ENCODE measurements at regions not wholly inside any gene's neighbourhood (a gene's known extent, or its start where the extent isn't known, plus 50 kb on each side); places are given as distances from the start of the nearest gene placed in this dataset.

GRCh38 chr18:40072761-40073160, 1882.3 kb upstream of the PIK3C3 start:
- no peak overlapping the region for H2AFZ ChIP-seq (ENCODE audit: low read length)
- no peaks in the 10 kb centered on the region for H3K9me2 ChIP-seq (ENCODE audit: low read depth, low read length)
- no peak overlapping the region for H3K9ac ChIP-seq (ENCODE audit: low read length)
- H4K20me1 ChIP-seq (ENCODE audit: insufficient read depth, low read length), result no peaks in the 10 kb centered on the region
- no peaks in the 10 kb centered on the region for H3K4me1 ChIP-seq (ENCODE audit: insufficient read depth, low read length, severe bottlenecking)
- no peaks in the 10 kb centered on the region for H3K36me3 ChIP-seq (ENCODE audit: insufficient read depth, low read length)
- no peaks in the 10 kb centered on the region for H3F3A ChIP-seq (ENCODE audit: insufficient read depth, low read length)
- no peak overlapping the region for H3K27ac ChIP-seq (ENCODE audit: low read depth, low read length, poor library complexity, severe bottlenecking)
- no peak overlapping the region for H3K4me3 ChIP-seq (ENCODE audit: low read depth, low read length, poor library complexity, severe bottlenecking)
- H3K4me2 ChIP-seq (ENCODE audit: low read length), result no peak overlapping the region
- no peak for TF ChIP-seq EZH2 (IDR thresholded peaks at IDR 0.05; ENCODE audit: borderline replicate concordance, low read length)
- TF ChIP-seq CTCF (IDR thresholded peaks at IDR 0.05; ENCODE audit: low read length), result no peak
- H3K79me2 ChIP-seq (ENCODE audit: insufficient read depth, low read length), result no peaks in the 10 kb centered on the region
- no peaks in the 10 kb centered on the region for H3K27me3 ChIP-seq (ENCODE audit: insufficient read depth, low read length)
- no peaks in the 10 kb centered on the region for H3K9me3 ChIP-seq (ENCODE audit: low read length)

- no peak overlapping the region for H3K4me3 ChIP-seq (ENCODE audit: low read depth, low read length, poor library complexity, severe bottlenecking)
- H3K79me2 ChIP-seq (ENCODE audit: insufficient read depth, low read length), result no peaks in the 10 kb centered on the region
- no peaks in the 10 kb centered on the region for H3F3A ChIP-seq (ENCODE audit: insufficient read depth, low read length)
- no peaks in the 10 kb centered on the region for H4K20me1 ChIP-seq (ENCODE audit: insufficient read depth, low read length)
- H3K36me3 ChIP-seq (ENCODE audit: insufficient read depth, low read length), result no peaks in the 10 kb centered on the region
- TF ChIP-seq EZH2 (IDR thresholded peaks at IDR 0.05; ENCODE audit: borderline replicate concordance, low read length) (no peak), CTCF (IDR thresholded peaks at IDR 0.05; ENCODE audit: low read length) (no peak)
- no peak overlapping the region for H2AFZ ChIP-seq (ENCODE audit: low read length)
- H3K9ac ChIP-seq (ENCODE audit: low read length), result no peak overlapping the region
- no peaks in the 10 kb centered on the region for H3K4me1 ChIP-seq (ENCODE audit: insufficient read depth, low read length, severe bottlenecking)
- no peaks in the 10 kb centered on the region for H3K27me3 ChIP-seq (ENCODE audit: insufficient read depth, low read length)
- no peak overlapping the region for H3K27ac ChIP-seq (ENCODE audit: low read depth, low read length, poor library complexity, severe bottlenecking)
- H3K4me2 ChIP-seq (ENCODE audit: low read length), result no peak overlapping the region
- H3K9me3 ChIP-seq (ENCODE audit: low read length), result no peaks in the 10 kb centered on the region
- no peaks in the 10 kb centered on the region for H3K9me2 ChIP-seq (ENCODE audit: low read depth, low read length)
These were observed 1888.7 kb upstream of the PIK3C3 start for GRCh38 chr18:40066368-40066767.

- no peaks in the 10 kb centered on the region for H3K79me2 ChIP-seq (ENCODE audit: insufficient read depth, low read length)
- H3K9me3 ChIP-seq (ENCODE audit: low read length), result no peaks in the 10 kb centered on the region
- no peaks in the 10 kb centered on the region for H3K9me2 ChIP-seq (ENCODE audit: low read depth, low read length)
- H3K27ac ChIP-seq (ENCODE audit: low read depth, low read length, poor library complexity, severe bottlenecking), result no peak overlapping the region
- H3K4me3 ChIP-seq (ENCODE audit: low read depth, low read length, poor library complexity, severe bottlenecking), result no peak overlapping the region
- no peaks in the 10 kb centered on the region for H3K27me3 ChIP-seq (ENCODE audit: insufficient read depth, low read length)
- H4K20me1 ChIP-seq (ENCODE audit: insufficient read depth, low read length), result no peaks in the 10 kb centered on the region
- H2AFZ ChIP-seq (ENCODE audit: low read length), result no peak overlapping the region
- H3F3A ChIP-seq (ENCODE audit: insufficient read depth, low read length), result no peaks in the 10 kb centered on the region
- H3K4me1 ChIP-seq (ENCODE audit: insufficient read depth, low read length, severe bottlenecking), result no peaks in the 10 kb centered on the region
- H3K36me3 ChIP-seq (ENCODE audit: insufficient read depth, low read length), result no peaks in the 10 kb centered on the region
- no peak overlapping the region for H3K4me2 ChIP-seq (ENCODE audit: low read length)
- H3K9ac ChIP-seq (ENCODE audit: low read length), result no peak overlapping the region
- TF ChIP-seq EZH2 (IDR thresholded peaks at IDR 0.05; ENCODE audit: borderline replicate concordance, low read length), result no peak
- no peak for TF ChIP-seq CTCF (IDR thresholded peaks at IDR 0.05; ENCODE audit: low read length)
These were observed 1891.5 kb upstream of the PIK3C3 start for GRCh38 chr18:40063488-40063887.
